ENCODE measurements at regions not wholly inside any gene's neighbourhood (a gene's known extent, or its start where the extent isn't known, plus 50 kb on each side); places are given as distances from the start of the nearest gene placed in this dataset.

- no peak for DNase-seq (ENCODE audit: low read depth in 4 of 4, low spot score in 3 of 4)
Observed at GRCh38 chr15:70220490-70221096, 122.9 kb upstream of the TLE3 start.

GRCh38 chr15:70219966-70220365, 122.2 kb upstream of the TLE3 start:
- no peak for DNase-seq (ENCODE audit: low read depth in 4 of 4, low spot score in 3 of 4)

GRCh38 chr15:70219256-70219895, 121.7 kb upstream of the TLE3 start:
- no peak for DNase-seq (ENCODE audit: low read depth in 4 of 4, low spot score in 3 of 4)

- no peak for DNase-seq (ENCODE audit: low read depth in 4 of 4, low spot score in 3 of 4)
Observed at GRCh38 chr15:70217226-70218160, 119.8 kb upstream of the TLE3 start.

- DNase-seq (ENCODE audit: low read depth in 4 of 4, low spot score in 3 of 4): no peak
Observed at GRCh38 chr15:70215951-70216350, 118.2 kb upstream of the TLE3 start.

GRCh38 chr15:70214941-70215635, 117.4 kb upstream of the TLE3 start:
- no peak for DNase-seq (ENCODE audit: low read depth in 4 of 4, low spot score in 3 of 4)

GRCh38 chr15:70214276-70214675, 116.6 kb upstream of the TLE3 start:
- no peak for DNase-seq (ENCODE audit: low read depth in 4 of 4, low spot score in 3 of 4)

GRCh38 chr15:70213794-70214193, 116.1 kb upstream of the TLE3 start:
- DNase-seq (ENCODE audit: low read depth in 4 of 4, low spot score in 3 of 4): no peak

- no peak for DNase-seq (ENCODE audit: low read depth in 4 of 4, low spot score in 3 of 4)
Observed at GRCh38 chr15:70212963-70213315, 115.2 kb upstream of the TLE3 start.

- no peak for DNase-seq (ENCODE audit: low read depth in 4 of 4, low spot score in 3 of 4)
Observed at GRCh38 chr15:70212286-70212962, 114.7 kb upstream of the TLE3 start.

- DNase-seq (ENCODE audit: low read depth in 4 of 4, low spot score in 3 of 4): no peak
Observed at GRCh38 chr15:70210528-70210927, 112.8 kb upstream of the TLE3 start.

GRCh38 chr15:70210076-70210475, 112.4 kb upstream of the TLE3 start:
- no peak for DNase-seq (ENCODE audit: low read depth in 4 of 4, low spot score in 3 of 4)

- DNase-seq (ENCODE audit: low read depth in 4 of 4, low spot score in 3 of 4): no peak
Observed at GRCh38 chr15:70209499-70209898, 111.8 kb upstream of the TLE3 start.

- DNase-seq (ENCODE audit: low read depth in 4 of 4, low spot score in 3 of 4): no peak
Observed at GRCh38 chr15:70208332-70208731, 110.6 kb upstream of the TLE3 start.

- no peak for DNase-seq (ENCODE audit: low read depth in 4 of 4, low spot score in 3 of 4)
Observed at GRCh38 chr15:70206668-70207067, 109.0 kb upstream of the TLE3 start.

GRCh38 chr15:70204652-70205051, 106.9 kb upstream of the TLE3 start:
- DNase-seq (ENCODE audit: low read depth in 4 of 4, low spot score in 3 of 4): no peak

- DNase-seq (ENCODE audit: low read depth in 4 of 4, low spot score in 3 of 4): no peak
Observed at GRCh38 chr15:70203981-70204560, 106.4 kb upstream of the TLE3 start.

- no peak for DNase-seq (ENCODE audit: low read depth in 4 of 4, low spot score in 3 of 4)
Observed at GRCh38 chr15:70202756-70203155, 105.0 kb upstream of the TLE3 start.

- DNase-seq (ENCODE audit: low read depth in 4 of 4, low spot score in 3 of 4): no peak
Observed at GRCh38 chr15:70201425-70201775, 103.7 kb upstream of the TLE3 start.

All from right renal pelvis (tissue), 4 donors.